ENCODE measurements at regions not wholly inside any gene's neighbourhood (a gene's known extent, or its start where the extent isn't known, plus 50 kb on each side); places are given as distances from the start of the nearest gene placed in this dataset.

DNA sequence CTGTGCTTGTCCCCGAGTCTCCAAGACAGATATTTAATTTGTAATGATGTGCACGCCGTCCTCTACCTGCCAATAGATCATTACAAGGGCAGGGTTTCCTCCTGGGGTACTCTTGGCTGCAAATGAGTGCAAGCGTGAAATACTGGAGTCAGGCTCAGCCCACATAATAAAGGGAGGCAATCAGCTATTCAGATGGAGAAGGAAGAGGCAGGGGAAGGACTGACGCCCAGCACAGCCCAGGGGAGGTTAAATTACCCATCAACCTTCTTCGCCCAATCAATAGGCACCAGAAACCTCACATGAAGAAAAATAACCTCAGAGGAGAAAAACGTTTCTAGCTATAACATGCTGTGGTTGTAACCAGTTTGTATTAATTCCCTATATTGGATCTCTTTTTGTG is 544.9 kb upstream of the ADARB2 start:
- DNase-seq (ENCODE audit: low spot score) (no peak), FAIRE-seq (no peak)

DNA sequence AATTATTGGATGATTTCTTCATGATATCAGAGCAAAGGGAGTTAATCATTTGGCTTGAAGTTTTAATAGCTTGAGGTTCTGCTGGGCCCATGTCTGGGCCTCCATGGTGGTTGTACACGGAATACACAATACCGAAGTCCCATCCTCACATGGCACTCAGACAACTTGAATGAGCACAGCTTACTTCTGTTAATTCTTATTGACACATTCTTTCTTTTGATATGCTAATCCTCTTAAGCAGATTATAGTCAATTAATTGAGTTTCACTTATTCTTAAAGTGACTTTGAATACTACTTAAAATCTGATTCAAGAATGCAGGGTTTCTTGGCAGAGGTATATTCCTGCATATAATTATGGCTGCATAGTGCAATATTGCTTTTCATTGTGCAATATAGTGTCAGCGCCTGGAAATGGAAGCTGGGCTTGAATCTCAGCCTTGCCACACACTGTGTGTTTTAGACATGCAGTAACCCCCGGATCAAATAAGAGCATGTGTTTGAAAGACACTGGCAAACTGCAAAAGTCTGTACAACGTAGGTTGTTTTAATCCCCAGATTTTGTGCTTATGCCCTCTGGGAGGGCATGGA is 543.5 kb upstream of the ADARB2 start:
- FAIRE-seq (no peak), DNase-seq (ENCODE audit: low spot score) (no peak)

DNA sequence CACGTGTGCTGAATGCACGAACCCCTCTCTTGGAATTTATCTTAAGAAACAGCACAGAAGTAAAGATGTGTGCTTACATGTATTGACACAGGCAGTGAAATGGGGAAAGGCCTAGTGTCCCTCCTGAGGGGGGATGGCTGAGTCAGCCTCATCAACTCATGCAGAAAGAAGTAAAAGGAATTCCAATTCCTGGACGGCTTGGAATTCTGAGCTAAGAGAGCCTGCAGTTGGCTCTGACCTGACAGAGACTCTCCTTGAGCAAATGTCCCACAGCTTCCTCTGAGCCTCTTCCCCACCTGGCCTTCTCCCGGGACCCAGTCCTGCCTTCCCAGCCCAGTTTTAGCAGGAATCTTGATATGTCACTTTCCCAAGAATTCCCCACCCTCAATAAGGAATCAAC is 542.4 kb upstream of the ADARB2 start:
- DNase-seq (ENCODE audit: low spot score): peak; percentile 28
- FAIRE-seq: no peak

DNA sequence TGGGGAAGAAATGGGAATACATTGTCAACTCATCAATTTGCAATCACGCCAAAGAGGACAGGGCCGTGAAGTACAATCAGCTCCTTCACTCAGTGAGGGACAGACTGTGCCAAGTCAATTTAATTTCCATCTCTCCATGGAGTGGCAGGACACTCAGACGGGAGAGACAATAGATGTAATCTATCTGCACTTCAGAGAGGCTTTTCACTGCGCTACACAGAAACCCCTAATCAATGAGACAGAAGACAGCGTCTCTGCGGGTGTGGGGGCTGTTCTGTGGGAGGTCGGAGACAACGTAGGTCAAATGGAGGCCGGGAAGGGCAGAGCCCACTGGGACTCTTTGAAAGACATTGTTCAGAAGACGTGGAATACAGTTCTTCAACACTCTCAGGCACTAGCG is 541.0 kb upstream of the ADARB2 start:
- DNase-seq (ENCODE audit: low spot score): no peak
- no peak for FAIRE-seq

DNA sequence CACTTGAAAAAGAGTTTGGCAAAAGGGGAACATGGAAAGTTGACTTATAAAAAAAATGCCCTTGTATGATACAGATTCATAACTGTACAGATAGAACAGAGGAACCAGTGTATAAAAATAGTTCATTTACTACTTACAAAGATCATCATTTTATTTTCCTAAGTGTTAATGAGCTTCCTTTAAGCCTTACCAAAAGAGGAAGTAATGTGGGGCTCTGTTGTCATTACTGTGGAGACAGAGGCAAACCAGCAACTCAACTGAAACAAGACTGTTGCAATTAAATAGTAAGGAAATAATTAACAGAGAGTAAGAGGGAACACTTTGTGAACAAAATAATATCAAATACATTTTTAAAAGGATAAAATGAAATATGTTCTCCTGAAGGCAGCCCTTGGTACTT is 526.2 kb upstream of the ADARB2 start:
- DNase-seq (ENCODE audit: low spot score) (no peak), FAIRE-seq (no peak)

DNA sequence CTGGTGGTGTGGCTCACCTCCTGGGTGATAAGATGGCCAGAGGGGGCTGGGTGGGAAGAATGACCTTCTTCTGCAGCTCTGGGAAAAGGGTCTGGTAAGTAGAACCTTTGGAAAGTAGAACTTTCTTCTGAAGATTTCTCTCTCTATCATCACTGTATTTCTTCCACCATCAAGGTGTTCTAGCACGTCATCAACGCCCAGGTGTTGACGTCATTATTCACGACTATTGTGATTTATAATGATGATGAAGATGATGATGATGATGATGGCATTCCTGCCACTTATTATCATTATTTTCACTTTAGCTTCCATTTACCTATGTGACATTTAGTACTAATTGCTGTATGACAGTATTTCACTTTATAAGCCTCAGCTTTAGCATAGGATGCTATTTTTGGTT is 525.6 kb upstream of the ADARB2 start:
- DNase-seq (ENCODE audit: low spot score): no peak
- FAIRE-seq: no peak

DNA sequence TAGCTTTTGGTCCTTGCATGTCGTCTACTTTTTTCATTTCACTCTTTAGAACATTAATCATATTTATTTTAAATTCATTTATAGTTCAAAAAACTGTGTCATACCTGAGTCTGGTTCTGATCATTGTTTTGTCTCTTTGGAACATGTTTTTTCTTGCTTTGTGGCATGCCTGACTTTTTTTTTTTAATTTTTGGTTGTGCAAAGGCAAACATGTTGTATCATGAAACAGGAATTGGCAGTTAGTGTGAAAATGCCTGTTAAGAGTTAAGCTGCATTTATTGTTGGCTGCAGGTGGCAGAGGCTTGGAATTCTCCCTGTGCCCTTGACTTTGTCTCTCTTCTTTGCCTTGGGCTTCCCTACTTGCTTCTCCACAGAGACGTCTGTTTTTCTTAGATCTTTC is 525.0 kb upstream of the ADARB2 start:
- no peak for FAIRE-seq
- DNase-seq (ENCODE audit: low spot score): no peak

DNA sequence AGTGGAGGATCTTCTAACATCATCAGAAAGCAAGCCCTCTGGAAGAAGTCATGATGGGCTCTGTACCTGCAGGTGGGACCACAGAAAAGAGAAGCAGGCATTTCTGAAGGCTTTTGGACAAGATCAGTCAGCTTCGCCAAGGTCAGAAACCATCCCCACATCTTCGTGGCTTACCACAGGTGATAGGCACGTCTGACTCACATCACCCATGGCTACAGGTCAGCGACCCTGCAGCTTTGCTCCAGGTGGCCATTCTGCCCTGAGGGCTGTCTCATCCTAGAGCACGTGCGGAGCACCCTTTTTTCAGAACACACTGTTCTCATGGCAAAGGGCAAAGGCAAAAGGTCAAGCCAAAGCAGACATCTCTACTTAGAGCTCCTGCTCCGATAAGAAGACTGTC is 518.9 kb upstream of the ADARB2 start:
- no peak for FAIRE-seq

DNA sequence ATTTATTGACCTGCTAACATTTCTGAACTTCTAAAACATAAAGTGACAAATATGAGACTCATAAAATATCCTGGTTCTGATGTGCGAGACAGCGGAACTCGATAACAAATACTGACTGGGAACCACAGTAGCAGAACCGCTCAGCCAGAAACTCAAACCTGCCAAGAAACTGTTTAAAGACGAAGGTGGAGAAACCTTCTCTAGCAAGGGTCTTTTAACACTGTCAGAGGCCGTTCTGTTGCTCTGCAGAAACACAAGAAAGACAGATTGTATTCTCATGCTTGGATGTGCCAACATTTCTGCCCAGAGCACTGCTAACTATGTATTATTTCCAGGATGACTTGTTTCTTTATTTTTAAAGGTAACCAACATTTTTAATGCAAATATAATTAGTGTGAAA is 514.8 kb upstream of the ADARB2 start:
- FAIRE-seq (no peak), DNase-seq (ENCODE audit: low spot score) (no peak)

More for the DNA sequence above, 518.9 kb upstream of the ADARB2 start:
- no peak for DNase-seq (ENCODE audit: low spot score)

DNA sequence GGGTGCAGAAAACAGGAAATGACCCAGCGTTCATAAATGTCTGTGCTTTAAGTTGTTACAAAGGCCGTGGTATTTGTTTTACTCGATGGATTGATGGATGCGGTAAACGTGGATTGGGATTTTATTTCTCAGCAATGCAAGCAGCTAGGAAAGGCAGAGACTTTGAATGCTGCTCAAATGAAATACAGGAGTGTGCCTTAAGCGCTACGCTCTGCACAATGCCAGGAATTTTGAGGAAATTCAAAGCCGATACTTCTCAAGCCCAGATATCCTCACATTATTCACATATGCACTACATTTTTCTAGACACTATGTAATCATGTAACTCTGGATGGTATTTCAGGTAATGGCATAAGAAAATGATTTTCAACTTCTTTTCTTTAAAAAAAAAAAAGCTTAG is 514.3 kb upstream of the ADARB2 start:
- DNase-seq (ENCODE audit: low spot score): no peak
- FAIRE-seq: no peak

DNA sequence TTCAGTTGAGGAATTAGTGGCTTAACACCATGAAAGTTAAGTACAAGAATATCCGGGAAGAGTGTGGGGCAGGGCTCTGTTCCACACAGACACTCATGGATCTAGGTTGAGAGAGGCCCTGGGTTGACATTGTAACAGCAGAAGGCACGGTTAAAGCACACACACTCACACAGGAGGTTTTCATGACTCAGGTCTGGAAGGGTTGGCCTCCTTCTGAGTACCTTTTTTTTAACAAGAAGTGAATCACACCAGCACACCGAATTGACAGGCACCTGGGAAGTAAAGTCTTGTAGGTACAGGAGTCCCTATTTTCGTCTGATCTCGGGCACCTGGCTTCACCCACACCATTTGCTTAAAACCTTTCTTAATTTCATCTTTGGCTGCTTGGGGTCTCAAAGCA is 509.4 kb upstream of the ADARB2 start:
- FAIRE-seq: no peak

DNA sequence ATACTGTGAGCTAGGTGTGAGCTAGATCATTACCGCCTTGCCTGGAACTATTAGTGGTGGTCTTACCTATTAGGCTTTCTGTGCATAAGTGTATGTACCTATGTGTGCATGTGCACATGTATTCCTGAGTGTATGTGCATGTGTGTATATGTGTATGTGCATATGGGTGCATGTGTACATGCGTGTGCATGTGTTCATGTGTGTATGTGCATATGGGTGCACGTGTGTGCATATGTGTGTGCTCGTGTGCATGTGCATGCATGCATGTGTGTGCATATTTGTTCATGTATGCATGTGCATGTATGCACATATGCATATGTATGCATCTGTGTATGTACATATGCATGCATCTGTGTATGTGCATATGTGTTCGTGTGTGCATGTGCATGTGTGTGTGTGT is 508.3 kb upstream of the ADARB2 start:
- DNase-seq (ENCODE audit: low spot score): no peak
- FAIRE-seq: no peak

More for the DNA sequence above, 509.4 kb upstream of the ADARB2 start:
- DNase-seq (ENCODE audit: low spot score): no peak

DNA sequence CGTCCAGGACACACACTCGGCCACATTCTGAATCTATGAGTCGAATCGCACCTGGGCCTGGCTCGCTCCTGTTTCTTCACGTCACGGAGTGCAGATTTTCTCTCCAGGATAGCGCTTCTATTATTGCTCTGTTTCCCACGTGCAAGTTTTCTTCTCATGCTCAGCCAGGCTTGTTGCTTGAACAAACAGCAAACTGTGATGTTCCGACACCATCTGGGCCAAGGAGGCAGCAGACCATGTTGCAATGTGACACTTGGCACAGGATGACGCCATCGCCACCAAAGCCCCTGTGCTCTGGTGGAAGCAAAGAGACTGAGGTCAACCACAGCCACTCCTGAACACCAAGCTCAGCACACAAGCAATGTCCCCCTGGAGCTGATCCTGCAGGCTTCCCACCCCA is 507.1 kb upstream of the ADARB2 start:
- DNase-seq (ENCODE audit: low spot score): no peak
- no peak for FAIRE-seq

DNA sequence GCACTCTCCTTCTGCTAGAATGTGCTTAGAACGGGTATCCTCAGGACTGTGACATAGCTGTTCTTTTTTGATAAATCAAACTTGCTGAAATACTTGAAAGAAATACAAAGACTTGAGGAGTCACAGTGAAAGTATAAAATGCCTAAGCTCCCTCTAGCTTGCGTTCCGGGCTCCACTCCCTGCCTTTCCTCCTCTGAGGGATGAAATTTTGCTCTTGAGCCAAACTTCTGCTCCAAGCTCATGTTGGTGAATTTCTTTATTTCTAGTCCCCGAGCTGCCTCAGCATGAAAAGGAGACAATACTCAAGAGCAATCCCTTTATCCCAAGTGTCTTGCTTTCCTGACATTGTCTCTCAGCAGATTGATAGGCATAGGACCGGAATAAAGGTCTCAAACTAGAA is 499.6 kb upstream of the ADARB2 start:
- no peak for FAIRE-seq

DNA sequence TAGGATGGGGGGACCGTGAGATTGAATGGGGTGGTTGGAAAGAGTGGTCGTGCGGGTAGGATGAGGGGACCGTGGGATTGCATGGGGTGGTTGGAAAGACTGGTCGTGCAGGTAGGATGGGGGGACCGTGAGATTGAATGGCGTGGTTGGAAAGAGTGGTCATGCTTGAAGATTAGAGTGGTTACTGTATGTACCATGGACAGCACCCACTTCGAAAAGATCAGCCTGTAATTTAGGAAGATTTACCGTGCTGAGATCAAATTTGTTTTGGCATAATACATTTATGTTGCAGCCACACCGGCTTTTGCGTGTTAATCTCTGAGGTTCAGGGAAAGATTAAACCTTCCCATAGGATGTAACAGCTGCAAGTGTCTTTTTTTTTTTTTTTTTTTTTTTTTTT is 495.2 kb upstream of the ADARB2 start:
- DNase-seq (ENCODE audit: low spot score) (no peak), FAIRE-seq (no peak)

More for the DNA sequence above, 499.6 kb upstream of the ADARB2 start:
- no peak for DNase-seq (ENCODE audit: low spot score)

DNA sequence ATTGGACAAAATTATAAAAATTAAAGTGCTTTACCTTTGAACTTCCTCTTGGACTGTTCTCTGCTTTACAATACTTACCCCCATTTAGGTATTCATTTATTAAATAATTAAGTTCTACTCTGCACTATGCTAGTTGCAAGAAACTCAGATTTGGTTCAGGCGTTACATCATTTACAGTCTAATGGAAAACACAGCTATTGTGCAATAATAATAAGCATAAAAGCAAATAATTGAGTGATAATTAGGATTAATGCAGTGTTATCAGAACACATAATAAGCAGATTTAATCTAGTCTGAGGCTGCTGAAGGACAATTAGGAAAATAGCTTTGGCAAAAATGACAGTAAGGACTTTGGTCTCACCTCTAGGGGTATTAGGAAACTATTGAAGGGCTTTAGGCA is 493.2 kb upstream of the ADARB2 start:
- FAIRE-seq (no peak), DNase-seq (ENCODE audit: low spot score) (no peak)

DNA sequence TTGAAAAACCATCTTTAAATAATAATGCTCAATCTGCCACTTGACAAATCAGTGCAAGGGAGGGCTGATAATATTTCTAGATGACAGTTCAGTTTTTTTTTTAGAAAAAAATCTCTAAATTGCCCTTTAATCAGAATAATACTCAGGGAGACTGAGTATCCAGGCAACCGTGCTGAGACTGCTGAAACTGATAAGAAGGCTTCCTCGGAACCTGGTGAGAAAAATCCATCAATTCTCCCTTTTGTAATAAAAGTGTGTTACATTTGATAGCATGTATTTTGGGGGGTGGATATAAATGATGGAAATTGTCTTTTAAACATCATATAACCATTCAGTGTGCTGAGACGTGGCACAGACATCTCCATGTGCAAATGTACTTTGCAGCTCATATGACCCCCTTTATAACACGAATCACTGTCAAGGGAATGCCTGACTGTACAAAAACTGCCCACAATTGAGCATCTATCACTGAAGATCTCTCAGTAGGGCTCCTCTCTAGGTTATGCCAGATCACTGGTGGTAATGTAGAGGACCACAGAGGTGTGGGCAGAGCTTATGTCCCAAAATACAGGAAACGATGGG is 491.1 kb upstream of the ADARB2 start:
- FAIRE-seq (no peak), DNase-seq (ENCODE audit: low spot score) (no peak)

DNA sequence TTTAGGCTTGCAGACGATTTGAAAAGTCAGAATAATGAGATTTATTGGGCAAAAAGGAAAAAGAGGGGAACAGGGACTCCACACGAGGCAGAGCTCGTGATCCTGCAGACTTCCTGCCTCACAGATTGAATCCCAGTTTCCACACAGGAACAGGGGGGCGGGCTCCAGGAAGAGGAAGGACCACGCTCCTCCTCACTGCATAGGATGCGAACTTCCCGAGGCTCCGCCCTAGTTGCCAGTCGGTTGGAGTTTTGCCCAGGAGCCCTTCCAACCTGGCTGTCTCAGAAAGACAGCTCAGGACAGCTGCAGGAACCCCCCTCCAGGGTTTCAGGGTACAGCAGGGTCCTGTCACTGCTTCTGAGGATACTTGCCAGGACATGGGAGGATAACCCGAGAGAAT is 488.3 kb upstream of the ADARB2 start:
- FAIRE-seq (no peak), DNase-seq (ENCODE audit: low spot score) (no peak)

DNA sequence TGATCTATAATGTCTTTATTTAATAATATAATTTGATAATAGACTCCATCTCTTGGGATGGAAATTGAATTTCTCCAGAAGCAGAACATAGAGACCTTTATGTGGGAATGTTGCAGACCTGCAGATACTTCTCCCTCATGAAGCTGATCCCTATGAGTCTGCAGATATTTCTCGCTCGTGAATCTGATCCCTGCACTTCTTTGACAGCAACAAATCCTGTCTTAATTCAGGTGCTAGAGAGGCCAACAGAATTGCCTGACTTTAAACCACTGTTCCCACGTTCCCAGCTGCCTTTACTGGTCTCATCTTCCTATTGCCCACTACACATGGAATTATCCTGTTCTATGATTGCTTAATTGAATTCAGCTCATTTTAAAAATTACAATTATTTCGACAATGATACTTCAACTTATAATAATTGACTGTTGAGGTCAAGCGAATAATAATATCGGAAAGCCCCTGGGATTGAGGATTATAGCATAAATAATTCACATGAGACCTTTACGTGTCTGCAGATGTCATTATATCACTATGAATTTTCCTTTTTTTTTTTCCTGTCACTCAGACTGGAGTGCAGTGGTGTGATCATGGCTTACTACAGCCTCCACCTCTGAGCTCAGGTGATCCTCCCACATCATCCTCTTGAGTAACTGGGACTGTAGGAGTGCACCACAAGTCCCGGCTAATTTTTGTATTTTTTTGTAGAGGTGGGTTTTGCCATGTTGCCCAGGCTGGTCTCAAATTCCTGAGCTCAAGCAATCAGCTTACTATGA is 486.4 kb upstream of the ADARB2 start:
- DNase-seq (ENCODE audit: low spot score): no peak
- no peak for FAIRE-seq

DNA sequence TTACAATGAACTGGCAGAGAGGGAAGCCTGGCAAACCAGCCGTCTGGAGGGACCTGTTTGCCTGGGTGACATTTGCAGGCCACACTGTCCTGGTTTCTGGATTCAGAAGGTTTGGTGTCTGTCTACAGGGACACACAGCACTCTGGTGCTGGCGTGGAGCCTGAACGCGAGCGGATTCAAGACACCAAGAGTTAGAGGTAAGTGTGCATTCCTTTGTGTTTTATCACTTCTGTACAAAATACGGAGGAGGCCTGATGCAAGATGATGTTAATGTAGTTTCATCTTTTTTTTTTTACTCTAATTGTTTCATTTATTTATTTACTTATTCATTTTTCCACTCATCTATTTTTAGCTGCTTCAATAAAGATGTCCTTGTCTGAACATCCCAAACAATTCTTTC is 485.3 kb upstream of the ADARB2 start:
- FAIRE-seq (no peak), DNase-seq (ENCODE audit: low spot score) (peak; percentile 14)

DNA sequence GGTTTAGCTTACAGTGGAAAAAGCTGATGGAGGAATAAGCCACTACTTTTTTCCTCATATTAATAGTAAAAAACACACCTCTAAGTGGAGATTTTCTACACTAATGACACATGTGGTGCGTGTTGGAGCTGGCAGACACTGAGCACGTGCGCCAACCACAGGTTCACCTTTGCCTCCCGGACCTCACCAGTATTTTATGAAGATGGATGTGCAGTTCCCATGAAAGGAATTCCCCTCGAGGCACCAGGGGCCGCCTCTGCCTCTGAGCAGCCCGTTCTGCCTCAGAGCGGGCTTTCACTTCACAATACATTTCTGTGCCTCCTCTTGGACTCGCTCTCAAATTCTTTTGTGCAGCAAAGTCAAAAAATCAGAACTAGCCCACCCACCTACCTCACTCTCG is 477.5 kb upstream of the ADARB2 start:
- no peak for FAIRE-seq
- DNase-seq (ENCODE audit: low spot score): no peak

DNA sequence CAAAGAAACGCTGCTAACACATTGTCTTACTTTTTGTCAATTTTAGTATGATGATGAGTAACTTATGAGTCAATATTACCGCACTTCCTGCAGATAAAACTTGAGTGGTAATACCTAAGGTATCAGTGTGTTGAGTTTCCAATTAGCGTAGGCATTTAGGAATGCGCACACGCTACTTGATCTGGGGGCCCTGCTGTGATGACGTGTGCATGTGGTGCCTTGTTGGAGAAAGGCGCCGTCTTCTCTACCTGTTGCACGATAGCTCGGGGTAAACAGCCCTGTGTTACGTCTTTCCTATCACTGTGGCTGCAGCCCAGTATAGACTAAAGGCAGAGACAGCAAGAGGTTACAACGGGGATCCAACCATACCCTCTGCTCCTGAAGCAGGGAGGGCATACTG is 476.8 kb upstream of the ADARB2 start:
- FAIRE-seq (peak; percentile 84), DNase-seq (ENCODE audit: low spot score) (peak; percentile 81)

DNA sequence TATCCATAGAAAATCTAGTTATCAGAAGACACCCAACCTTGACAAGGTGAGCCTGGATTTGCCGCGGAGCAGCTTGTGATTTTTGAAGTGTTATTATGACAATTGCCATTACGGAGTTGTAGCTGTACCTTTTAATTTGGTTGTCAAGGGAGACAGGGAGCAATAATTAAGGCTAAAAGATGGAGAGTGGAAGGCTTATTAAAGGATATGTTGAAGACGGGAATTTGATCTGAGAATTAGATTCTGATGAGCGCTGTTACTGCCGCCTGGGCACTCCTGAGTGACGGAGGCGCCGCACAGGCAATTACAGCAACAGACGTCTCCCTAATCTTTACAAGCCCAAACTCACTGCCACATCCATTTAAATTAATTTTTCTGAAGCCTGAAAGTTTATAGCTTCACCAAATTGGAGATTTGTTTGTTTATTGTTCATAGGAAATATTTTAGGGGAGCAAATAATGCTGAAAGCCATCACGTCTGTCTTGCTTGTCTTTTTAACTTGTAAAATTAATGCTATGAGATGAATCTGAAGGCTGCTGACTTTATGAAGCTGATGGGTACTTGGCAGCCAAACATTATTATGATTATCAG is 475.0 kb upstream of the ADARB2 start:
- no peak for FAIRE-seq
- no peak for DNase-seq (ENCODE audit: low spot score)
